ENCODE measurements at regions not wholly inside any gene's neighbourhood (a gene's known extent, or its start where the extent isn't known, plus 50 kb on each side); places are given as distances from the start of the nearest gene placed in this dataset.

DNA sequence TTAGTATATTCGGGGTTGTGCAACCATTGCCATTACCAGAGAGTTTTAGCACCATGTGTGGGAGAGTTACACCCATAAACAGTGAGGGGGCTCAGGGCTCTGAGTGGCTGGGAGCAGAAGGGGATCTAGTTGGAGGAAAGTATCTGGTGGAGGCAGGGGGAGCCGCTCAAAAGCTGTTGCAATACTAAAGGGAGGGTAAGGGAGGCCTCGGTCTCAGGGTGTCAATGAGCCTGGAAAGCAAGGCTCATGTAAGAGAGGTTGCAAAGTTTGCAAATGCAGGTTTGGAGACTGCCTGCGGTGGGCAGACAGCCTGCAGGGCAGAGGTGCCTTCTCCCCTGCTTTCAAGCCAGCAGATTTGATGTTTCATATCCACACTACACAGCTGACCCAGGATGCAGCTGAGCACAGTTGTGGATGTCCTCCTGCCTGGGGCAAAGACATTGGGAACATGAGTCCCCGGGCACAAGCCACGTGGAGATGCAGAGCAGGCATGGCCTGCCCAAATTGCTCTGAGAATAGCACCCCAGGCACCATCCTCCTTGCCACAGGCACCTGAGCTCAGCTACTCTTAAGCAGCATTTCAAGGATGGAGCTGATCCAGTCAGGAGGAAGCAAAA lies 181.4 kb downstream of the TLE3 start:
- TF ChIP-seq CTCF (IDR thresholded peaks at IDR 0.05) (no peak), RNF2 (IDR thresholded peaks at IDR 0.05; ENCODE audit: borderline replicate concordance, low read depth) (no peak), REST (IDR thresholded peaks at IDR 0.05) (no peak), EP300 (IDR thresholded peaks at IDR 0.05) (no peak), JUN (IDR thresholded peaks at IDR 0.05) (no peak), POLR2A (IDR thresholded peaks at IDR 0.05; ENCODE audit: low read length) (no peak), JUNB (IDR thresholded peaks at IDR 0.05) (no peak), MAFK (IDR thresholded peaks at IDR 0.05; ENCODE audit: partially characterized antibody) (no peak), ESRRA (IDR thresholded peaks at IDR 0.05; ENCODE audit: borderline replicate concordance, low read length) (no peak), HDAC2 (IDR thresholded peaks at IDR 0.05) (no peak)
